GM12864 (cell line): ENCODE measurements at regions not wholly inside any gene's neighbourhood (a gene's known extent, or its start where the extent isn't known, plus 50 kb on each side); places are given as distances from the start of the nearest gene placed in this dataset.

Experiments used
- DNase-seq: peaks from one replicate; pipeline ENCODE4 v3.0.0-alpha.2; 2011; ENCODE audit warnings: low read depth
- H3K4me3 ChIP-seq: 2 replicates; pipeline ENCODE4 v1.5.1; 2011; ENCODE audit warnings: mild to moderate bottlenecking, low read depth, low read length, control low read depth
- CTCF ChIP-seq: IDR thresholded peaks from 2 replicates; pipeline ENCODE4 v1.5.1; 2011; ENCODE audit warnings: low read depth, mild to moderate bottlenecking, moderate library complexity, low read length, control low read depth, inconsistent platforms; ENCODE audit errors: missing control alignments

GRCh38 chr5:69029292-69029691, 64.5 kb upstream of the SLC30A5 start:
- TF ChIP-seq CTCF, result no peak
- no peak for DNase-seq
- H3K4me3 ChIP-seq, result no peak overlapping the region

GRCh38 chr5:69030358-69031062, 63.3 kb upstream of the SLC30A5 start:
- no peak for DNase-seq
- no peak for TF ChIP-seq CTCF
- H3K4me3 ChIP-seq, result no peak overlapping the region

- DNase-seq, result no peak
- no peak overlapping the region for H3K4me3 ChIP-seq
- TF ChIP-seq CTCF, result peak; percentile 23
Measured at GRCh38 chr5:69032009-69032408, 61.8 kb upstream of the SLC30A5 start.

- DNase-seq, result no peak
- TF ChIP-seq CTCF, result no peak
- no peak overlapping the region for H3K4me3 ChIP-seq
Measured at GRCh38 chr5:69033690-69034089, 60.1 kb upstream of the SLC30A5 start.

- no peak for TF ChIP-seq CTCF
- H3K4me3 ChIP-seq, result no peak overlapping the region
- no peak for DNase-seq
Measured at GRCh38 chr5:69034898-69035297, 58.9 kb upstream of the SLC30A5 start.

- no peak for TF ChIP-seq CTCF
- DNase-seq, result no peak
- no peak overlapping the region for H3K4me3 ChIP-seq
Measured at GRCh38 chr5:69035665-69036064, 58.1 kb upstream of the SLC30A5 start.

- no peak for TF ChIP-seq CTCF
- no peak for DNase-seq
- H3K4me3 ChIP-seq, result no peak overlapping the region
Measured at GRCh38 chr5:69038539-69038938, 55.3 kb upstream of the SLC30A5 start.
